ENCODE measurements at regions not wholly inside any gene's neighbourhood (a gene's known extent, or its start where the extent isn't known, plus 50 kb on each side); places are given as distances from the start of the nearest gene placed in this dataset.

DNA sequence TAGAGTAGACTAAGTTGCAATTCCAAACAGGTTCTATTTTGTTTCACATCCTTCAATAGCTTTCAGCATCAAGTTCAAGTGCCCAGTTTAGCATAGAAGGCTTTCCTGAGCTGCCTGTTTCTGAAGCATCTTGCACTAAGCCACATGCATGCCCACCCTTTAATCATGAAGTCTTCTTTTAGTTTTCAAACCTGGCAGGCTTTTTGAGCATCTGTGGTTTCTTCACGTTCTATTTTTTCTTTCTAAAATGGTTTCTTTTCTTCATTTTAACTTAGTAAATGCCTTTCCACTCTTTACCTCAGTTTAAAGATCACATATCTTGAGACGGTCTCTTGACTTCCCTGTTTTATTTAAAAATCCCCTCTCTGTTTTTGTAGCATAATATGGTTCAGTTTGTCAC is 360.1 kb downstream of the MAN2A1 start:
- TF ChIP-seq POLR2A (IDR thresholded peaks at IDR 0.05; ENCODE audit: borderline replicate concordance, extremely low read depth, insufficient read depth, insufficient read length), result no peak
- TF ChIP-seq, protein P1, sequence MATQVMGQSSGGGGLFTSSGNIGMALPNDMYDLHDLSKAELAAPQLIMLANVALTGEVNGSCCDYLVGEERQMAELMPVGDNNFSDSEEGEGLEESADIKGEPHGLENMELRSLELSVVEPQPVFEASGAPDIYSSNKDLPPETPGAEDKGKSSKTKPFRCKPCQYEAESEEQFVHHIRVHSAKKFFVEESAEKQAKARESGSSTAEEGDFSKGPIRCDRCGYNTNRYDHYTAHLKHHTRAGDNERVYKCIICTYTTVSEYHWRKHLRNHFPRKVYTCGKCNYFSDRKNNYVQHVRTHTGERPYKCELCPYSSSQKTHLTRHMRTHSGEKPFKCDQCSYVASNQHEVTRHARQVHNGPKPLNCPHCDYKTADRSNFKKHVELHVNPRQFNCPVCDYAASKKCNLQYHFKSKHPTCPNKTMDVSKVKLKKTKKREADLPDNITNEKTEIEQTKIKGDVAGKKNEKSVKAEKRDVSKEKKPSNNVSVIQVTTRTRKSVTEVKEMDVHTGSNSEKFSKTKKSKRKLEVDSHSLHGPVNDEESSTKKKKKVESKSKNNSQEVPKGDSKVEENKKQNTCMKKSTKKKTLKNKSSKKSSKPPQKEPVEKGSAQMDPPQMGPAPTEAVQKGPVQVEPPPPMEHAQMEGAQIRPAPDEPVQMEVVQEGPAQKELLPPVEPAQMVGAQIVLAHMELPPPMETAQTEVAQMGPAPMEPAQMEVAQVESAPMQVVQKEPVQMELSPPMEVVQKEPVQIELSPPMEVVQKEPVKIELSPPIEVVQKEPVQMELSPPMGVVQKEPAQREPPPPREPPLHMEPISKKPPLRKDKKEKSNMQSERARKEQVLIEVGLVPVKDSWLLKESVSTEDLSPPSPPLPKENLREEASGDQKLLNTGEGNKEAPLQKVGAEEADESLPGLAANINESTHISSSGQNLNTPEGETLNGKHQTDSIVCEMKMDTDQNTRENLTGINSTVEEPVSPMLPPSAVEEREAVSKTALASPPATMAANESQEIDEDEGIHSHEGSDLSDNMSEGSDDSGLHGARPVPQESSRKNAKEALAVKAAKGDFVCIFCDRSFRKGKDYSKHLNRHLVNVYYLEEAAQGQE (IDR thresholded peaks at IDR 0.05; ENCODE audit: low read depth), result no peak
- TF ChIP-seq, protein P2, sequence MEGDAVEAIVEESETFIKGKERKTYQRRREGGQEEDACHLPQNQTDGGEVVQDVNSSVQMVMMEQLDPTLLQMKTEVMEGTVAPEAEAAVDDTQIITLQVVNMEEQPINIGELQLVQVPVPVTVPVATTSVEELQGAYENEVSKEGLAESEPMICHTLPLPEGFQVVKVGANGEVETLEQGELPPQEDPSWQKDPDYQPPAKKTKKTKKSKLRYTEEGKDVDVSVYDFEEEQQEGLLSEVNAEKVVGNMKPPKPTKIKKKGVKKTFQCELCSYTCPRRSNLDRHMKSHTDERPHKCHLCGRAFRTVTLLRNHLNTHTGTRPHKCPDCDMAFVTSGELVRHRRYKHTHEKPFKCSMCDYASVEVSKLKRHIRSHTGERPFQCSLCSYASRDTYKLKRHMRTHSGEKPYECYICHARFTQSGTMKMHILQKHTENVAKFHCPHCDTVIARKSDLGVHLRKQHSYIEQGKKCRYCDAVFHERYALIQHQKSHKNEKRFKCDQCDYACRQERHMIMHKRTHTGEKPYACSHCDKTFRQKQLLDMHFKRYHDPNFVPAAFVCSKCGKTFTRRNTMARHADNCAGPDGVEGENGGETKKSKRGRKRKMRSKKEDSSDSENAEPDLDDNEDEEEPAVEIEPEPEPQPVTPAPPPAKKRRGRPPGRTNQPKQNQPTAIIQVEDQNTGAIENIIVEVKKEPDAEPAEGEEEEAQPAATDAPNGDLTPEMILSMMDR (IDR thresholded peaks at IDR 0.05 in 2 of 3, conservative IDR thresholded peaks at IDR 0.05 in 1 of 3; ENCODE audit: borderline replicate concordance in 1 of 3, insufficient read depth in 1 of 3, low read depth in 2 of 3, low read length in 2 of 3), result no peak
- TF ChIP-seq, protein P3, sequence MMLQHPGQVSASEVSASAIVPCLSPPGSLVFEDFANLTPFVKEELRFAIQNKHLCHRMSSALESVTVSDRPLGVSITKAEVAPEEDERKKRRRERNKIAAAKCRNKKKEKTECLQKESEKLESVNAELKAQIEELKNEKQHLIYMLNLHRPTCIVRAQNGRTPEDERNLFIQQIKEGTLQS (IDR thresholded peaks at IDR 0.05), result no peak
- TF ChIP-seq RAD21 (IDR thresholded peaks at IDR 0.05; ENCODE audit: low read depth), result no peak
- TF ChIP-seq POLR2AphosphoS5 (IDR thresholded peaks at IDR 0.05; ENCODE audit: low read depth, low read length), result no peak
- no peak for TF ChIP-seq CEBPB (IDR thresholded peaks at IDR 0.05; ENCODE audit: low read depth)
- TF ChIP-seq YY1 (IDR thresholded peaks at IDR 0.05; ENCODE audit: extremely low read depth, insufficient replicate concordance, low read depth, low read length), result no peak
- no peak for TF ChIP-seq EZH2 (IDR thresholded peaks at IDR 0.05)
- TF ChIP-seq EZH2phosphoT487 (IDR thresholded peaks at IDR 0.05; ENCODE audit: borderline replicate concordance), result no peak
- TF ChIP-seq TCF7L2 (IDR thresholded peaks at IDR 0.05; ENCODE audit: borderline replicate concordance, extremely low read depth, insufficient read depth, insufficient read length), result no peak
- TF ChIP-seq, protein P4, sequence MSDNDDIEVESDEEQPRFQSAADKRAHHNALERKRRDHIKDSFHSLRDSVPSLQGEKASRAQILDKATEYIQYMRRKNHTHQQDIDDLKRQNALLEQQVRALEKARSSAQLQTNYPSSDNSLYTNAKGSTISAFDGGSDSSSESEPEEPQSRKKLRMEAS (IDR thresholded peaks at IDR 0.05), result no peak
- TF ChIP-seq SRF (IDR thresholded peaks at IDR 0.05; ENCODE audit: low read depth), result no peak
